ENCODE measurements at regions not wholly inside any gene's neighbourhood (a gene's known extent, or its start where the extent isn't known, plus 50 kb on each side); places are given as distances from the start of the nearest gene placed in this dataset.
A peak's percentile ranks its signal among the peaks of the same experiment; 100 is the strongest.

DNA sequence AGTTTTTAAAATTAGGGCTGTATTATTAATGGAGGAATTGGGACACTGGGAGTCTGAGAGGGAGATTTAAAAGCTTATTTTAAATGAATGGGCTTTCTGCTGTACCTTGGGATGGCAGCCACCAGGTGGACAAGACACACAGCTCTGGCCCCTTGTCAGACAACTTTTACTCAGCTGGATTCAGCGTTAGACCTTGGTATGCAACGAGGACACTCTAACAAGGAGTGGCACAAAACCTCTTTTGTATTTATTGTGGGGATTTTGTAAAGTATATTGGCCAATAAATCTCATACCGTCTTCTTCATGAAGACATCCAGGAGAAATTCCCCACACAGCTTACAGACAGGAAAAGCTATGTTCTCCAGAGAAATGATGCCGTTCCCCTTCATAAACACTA, 105.7 kb downstream of the LCA5 start:
- no peak for DNase-seq (ENCODE audit: extremely low read depth in 1 of 11, low read depth in 9 of 11, low spot score in 4 of 11)

DNA sequence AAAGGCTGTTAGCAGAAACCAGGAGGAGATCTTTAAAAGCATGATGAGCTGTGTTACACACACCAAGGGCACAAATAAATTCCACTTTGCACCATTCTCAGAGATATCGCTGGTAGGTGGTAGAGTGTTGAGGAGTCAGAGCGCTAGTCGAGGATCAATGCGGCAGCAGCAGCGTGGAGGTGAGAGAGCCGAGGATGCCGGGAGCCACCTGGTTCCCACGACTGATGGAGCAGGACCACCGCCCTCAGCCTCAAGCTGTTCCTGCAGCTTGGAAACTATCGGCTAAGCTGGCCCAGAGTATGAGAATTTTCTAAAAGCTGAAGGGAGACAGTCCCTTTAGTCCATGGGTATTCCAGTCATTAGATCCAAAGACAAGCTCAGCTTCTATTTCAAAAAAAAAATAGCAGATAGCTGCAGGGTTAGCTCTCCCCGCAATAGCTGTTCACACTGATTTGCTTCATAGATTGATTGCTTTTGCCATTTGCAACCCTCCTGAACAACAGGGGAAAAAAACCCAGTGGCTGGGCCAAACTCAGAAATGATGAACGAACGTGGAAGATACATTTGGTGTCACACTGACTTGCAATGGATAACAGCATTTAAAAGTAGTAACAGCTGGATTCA, 106.2 kb downstream of the LCA5 start:
- no peak for DNase-seq (ENCODE audit: extremely low read depth in 1 of 11, low read depth in 9 of 11, low spot score in 4 of 11)

DNA sequence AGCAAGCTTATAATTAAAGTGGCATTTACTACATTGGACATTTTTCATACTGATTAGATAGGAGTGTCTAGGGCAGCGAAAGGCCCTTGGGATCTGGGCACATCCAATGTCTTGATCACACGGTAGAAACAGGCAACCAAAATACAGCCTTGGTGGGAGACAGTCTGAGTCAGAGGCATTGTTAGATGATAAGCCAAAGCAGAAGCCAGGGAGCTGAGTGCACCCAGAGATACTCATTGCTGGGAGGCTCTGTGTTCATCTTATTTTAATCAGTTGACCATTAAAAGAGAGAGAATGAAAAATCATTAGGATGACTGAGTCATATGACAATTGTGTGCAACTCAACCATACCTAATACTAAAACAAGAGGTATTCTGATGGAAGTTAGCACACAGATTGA, 109.5 kb downstream of the LCA5 start:
- DNase-seq (ENCODE audit: extremely low read depth in 1 of 11, low read depth in 9 of 11, low spot score in 4 of 11) = no peak

DNA sequence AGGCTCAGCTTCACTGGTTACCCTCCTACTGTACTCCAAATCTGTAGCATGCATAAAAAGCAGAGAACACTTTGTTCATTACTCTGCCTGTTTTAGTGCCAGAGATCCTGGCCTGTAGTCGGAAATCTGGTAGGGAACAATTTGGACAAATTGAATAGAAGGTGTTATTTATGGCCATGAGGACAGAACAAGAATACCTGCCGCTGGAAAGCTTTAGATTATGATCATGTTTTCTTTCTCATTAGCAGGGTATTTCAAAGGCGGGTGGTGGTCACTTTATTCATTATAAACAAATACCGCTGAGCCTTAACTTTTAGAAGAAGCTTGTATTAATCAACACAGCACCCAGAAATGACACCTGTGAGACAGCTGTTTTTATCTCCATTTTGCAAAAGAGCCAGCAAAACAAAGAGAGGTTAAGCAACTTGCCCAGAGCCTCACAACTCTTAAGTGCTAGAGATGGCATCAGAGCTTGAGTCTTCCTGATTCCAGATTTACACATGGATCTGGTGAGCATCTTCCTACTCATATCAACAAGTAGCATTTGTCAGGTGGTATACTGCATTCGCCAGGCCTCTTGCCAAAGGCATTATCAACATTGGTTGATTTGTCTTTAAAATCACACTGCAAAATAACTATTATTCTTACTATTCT, 110.5 kb downstream of the LCA5 start:
- DNase-seq (ENCODE audit: extremely low read depth in 1 of 11, low read depth in 9 of 11, low spot score in 4 of 11) = no peak

DNA sequence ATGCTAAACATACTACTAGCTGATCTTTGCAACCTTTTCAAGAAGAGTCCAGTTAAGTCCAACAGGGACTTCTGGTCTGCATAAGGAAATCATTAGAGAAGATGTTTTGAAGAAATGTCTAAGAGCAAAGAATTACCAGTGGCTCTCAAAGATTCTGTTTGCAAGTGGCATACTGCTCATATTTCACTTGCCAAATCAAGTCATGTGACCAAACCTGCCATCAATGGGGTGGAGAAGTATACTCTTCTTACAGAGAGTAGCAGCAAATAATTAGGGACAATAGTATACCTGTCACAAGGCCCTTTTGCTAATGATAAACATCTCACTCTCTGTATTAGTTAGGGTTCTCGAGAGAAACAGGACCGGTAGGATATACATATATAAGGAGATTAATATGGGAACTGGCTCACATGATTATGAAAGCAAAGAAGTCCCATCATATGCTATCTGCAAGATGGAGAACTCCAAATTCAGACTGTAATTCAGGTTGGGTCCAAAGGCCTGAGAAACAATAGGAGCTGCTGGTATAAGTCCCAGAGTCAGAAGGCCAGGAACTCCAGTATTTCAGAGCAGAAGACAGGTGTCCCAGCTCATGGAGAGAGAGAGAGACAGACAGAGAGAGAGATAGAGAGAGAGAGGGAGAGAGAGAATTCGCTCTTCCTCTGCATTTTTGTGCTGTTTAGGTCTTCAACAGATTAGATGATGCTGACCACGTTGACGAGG, 111.5 kb downstream of the LCA5 start:
- DNase-seq (ENCODE audit: extremely low read depth in 1 of 11, low read depth in 9 of 11, low spot score in 4 of 11) = no peak

DNA sequence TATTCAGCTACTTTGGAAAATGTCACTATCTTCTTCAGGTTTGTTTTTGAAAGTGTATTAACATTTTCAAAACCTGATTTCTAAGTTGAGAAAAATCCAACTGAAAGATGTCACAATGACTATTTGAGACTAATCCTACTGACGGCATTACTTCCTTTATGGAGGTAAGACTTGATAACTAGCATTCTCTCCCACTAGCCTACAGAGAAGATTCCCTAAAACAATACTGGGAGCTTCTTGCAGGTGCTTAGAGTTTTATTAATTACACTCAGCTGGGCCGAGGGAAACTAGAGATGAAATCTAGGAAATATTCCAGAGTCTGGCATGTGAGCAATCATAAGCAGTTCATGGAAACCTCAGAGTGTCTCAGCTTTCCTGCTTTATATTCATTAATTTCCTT, 114.0 kb downstream of the LCA5 start:
- DNase-seq (ENCODE audit: extremely low read depth in 1 of 11, low read depth in 9 of 11, low spot score in 4 of 11) = no peak

DNA sequence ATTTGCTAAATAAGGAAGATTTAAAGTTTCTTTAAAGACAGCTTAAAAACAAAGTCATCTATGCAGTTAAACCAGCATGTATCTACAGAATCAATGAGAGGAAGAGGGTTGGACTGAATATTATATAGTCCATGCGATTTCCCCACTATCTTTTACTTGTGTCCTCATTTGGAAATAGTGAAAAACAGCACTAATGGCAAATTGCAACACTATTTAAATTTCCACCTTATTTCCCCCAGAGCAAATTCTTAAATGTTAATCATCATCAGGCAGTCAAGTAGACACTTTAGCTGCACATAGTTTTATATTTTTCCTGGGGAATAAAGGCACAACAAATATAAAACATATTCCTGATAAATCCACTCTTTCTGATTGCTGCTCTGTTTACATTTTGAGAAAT, 114.6 kb downstream of the LCA5 start:
- no peak for DNase-seq (ENCODE audit: extremely low read depth in 1 of 11, low read depth in 9 of 11, low spot score in 4 of 11)

DNA sequence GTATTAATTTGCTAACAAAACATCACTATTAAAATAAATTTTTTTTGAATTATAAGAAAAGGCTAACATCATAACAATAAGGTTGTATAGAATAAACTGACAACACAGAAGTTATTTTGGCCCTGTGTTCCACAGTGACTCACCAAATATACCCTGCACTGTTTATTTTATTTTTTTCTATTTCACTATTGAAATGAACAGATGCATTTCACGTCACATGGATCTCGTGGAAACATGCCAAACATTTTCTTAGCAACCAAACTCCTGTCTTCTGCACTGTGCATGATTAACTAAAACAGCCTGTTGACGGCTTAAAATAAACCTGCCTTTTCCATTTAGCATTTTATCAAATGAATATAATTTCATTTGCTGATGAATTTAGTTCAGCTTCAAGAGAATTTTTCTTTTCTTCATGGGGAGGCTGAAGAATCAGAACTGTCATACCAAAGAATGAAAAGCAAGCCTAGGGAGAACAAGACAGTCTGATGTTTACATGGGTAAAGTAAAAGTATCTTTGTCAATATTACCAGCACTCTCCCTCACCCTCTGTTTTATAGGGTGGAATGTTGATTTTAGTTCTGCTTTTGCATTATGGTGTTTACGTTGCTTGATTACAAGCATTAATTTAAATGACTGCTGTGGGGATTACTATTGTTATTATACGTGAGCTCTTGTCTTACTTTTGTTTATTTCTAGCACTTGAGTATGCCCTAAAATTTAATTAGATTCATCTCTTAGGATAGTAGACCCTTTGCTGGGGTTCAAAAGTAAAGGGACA, 115.3 kb downstream of the LCA5 start:
- DNase-seq (ENCODE audit: extremely low read depth in 1 of 11, low read depth in 9 of 11, low spot score in 4 of 11) = peak; percentile 62 to 89 (median 75)

DNA sequence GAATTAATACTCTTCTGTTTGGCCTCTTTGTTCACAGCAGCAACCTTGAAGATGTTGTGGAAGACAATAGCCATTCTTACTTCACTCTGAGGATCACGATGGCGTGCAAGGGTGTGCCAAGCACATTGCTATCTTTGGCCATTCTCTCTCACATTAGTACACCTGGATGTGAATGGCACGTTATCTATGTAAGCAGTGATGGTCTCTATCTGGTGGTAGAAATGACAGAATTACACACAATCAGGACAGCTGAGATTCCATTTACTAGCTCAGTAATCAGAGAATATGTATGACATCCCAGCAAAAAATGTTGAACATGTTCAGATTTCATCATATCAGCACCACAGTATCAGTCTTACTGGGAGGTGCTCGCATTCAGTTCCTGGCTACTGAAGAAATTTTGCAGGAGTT, 116.2 kb downstream of the LCA5 start:
- DNase-seq (ENCODE audit: extremely low read depth in 1 of 11, low read depth in 9 of 11, low spot score in 4 of 11) = no peak

DNA sequence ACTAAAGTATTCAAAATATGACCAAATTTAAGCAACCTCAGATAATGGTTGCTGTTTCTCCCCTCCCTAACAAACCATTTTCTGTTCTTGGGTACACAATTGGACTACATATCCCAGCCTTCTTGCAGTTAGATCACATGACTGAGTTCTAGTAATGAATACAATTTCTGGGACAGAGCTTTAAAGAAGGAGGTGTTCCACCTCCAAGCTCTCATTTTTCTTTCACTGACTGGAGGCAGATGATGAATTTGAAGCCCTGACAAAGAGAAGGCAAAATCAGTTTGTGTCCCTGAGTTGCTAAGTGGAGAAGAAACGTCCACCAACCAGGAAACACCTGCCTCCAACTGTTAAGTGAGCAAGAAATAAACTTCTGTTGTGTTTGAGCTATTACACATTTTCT, 117.2 kb downstream of the LCA5 start:
- DNase-seq (ENCODE audit: extremely low read depth in 1 of 11, low read depth in 9 of 11, low spot score in 4 of 11) = no peak

DNA sequence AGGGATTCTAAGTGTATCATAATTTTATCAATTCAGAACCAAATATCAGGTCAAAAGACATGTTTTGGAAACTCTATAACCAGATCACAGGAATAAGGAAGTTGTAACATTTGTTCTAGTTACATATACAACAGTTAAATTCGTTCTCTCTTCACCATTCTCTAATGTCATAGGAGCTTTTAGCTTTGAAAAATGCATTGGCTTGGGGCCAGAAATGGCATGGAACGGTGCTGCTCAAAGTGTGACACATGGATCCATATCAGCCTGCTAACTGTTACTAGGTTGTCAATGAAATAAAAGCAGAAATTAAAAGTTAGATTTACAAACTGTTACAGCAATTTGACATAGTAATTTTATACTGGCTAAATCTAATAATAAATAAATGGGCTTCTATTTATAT, 120.3 kb downstream of the LCA5 start:
- no peak for DNase-seq (ENCODE audit: extremely low read depth in 1 of 11, low read depth in 9 of 11, low spot score in 4 of 11)

DNA sequence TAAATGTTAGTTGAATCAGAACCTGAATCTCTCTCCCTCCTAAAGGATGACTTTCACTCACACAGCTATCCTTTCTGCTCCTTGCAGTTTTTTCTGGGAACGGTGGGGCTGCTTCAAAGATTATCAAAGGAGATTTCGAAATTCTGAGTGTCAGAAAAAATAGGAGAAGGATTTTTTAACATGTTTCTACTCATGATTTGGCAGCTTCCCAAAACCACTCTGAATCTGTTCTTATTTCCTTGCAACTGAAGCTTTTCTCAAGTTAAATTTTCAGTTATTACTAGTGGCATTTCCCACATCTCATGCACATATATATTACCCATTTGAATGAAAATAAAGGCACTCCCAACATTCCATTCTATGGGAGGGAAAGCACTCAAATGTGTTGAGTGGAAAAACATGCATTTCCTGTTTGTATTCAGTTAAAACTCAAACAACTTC, 123.6 kb downstream of the LCA5 start:
- peak in 1 of 11 donors; percentile 12 for DNase-seq (ENCODE audit: extremely low read depth in 1 of 11, low read depth in 9 of 11, low spot score in 4 of 11)

DNA sequence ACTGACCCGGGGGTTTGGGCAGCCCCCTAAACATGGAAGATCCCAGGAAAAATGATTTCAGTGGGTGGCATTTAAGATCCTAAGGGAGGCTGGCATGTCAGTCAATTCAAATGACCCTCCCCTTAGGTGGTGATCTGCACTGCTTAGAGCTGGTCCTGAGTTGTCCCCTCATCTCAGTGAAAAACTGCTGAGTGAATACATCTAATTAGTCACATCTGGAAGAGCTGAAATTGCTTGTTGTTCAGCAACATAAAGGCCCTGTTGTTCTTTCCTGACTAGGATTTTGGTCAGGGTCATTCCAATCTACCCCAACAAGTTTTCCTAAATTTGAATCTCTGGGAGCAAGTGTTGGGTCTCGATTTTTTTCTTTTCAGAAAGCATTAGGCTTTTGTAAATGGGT, 126.4 kb downstream of the LCA5 start:
- no peak for DNase-seq (ENCODE audit: extremely low read depth in 1 of 11, low read depth in 9 of 11, low spot score in 4 of 11)

DNA sequence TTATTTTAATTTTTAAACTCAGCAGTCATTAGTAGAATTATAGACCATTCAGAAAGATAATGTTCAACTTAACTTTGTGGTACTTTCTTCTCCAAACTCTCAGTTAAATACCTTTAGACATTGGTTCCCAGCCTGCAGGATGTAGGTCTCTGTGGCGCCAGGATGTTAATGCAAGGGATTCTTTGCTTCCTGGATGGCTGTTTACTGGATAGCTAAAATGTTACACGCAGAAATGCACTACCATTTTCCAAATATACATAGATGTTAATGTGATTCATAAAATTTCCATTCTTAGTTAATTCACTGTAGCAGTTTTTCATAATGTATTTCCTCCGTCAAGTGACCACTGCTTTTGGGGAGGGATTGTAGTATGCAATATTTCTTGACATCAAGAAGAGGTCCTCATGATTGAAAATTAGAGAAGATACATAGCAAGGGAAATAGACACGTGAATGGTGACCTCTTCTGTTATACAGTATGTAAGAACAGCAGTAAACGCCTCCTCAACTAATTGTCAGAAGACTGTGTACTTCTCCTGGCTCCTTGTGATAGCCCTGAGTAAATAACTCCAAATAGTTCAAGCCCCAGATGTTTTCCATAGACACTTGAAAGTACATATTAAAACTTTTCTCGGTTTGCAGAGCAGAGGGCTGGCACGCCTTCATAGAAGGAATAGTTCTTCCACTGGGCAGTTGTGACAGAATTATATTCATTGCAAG, 128.8 kb downstream of the LCA5 start:
- no peak for DNase-seq (ENCODE audit: extremely low read depth in 1 of 11, low read depth in 9 of 11, low spot score in 4 of 11)

DNA sequence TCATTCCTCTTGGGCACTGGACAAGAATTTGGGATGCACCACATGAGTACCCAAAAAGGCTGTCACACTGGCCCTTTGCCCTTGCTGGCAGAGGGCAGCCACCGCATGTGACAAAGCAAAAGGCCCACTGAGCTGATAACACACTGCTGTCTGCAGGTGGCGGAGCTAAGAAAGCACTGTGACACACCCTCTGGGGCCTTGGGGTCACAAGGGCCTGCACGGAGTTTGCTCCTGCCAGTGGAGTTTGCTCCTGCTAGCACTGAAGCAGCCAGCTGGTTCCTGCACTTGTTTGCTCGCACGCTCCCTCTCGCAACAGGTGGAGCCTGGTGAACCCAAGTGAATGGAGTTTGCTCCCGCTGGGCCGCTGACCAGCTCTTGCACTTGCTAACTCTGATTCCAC, 132.6 kb downstream of the LCA5 start:
- DNase-seq (ENCODE audit: extremely low read depth in 1 of 11, low read depth in 9 of 11, low spot score in 4 of 11) = no peak

DNA sequence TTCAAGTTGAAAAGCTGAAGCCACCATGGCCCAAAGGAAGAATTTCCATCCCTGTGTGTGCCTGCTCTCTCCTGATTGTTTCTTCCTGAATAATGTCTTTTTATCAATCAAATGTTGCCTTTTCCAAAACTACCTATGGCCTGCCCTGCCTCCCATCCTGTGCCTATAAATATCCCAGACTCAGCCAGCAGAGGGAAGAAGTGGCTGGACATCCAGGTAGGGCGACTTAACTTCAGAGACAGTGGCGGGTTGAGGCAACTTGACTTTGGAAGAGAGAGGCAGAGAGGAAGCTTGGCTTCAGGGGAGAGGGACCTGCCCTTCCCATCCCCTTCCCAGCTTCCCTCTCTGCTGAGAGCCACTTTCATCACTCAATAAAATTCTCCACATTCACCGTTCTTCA, 133.0 kb downstream of the LCA5 start:
- no peak for DNase-seq (ENCODE audit: extremely low read depth in 1 of 11, low read depth in 9 of 11, low spot score in 4 of 11)

DNA sequence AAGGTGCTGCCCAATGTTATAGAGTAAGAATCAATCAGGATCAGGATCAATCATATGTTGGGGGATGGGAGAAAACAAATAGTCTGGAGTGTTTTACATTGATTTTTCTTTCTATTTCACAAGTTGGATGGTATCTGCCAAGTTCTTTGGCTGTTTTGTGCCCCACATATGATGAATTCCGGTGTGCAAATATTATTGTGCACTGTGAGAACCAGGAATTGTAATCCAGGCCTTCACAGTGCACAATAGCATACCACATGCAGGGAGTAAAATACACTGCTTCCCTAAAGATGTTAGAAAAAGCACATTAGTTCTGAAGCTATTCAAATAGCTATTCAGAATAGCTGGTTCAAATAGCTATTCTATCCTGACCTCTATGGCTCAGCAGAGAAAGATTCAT, 133.7 kb downstream of the LCA5 start:
- no peak for DNase-seq (ENCODE audit: extremely low read depth in 1 of 11, low read depth in 9 of 11, low spot score in 4 of 11)

DNA sequence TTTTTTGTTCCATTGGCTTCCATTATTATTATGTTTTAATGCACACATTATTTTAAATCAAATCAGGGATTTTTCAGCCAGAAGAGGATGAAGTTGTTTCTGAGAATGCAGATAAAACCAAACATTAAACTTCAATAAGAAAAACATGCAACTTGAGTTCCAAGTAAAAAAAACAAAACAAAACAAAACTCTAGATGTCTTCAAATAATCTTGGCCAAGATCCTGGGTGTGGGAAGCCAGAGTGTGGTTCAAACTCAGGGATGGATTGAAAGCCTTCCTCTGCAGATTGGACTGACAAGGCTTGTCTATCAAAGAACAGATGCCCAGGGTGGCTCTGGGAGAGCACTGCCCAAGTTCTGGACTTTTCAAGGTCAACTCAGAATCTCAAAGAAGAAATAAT, 134.1 kb downstream of the LCA5 start:
- DNase-seq (ENCODE audit: extremely low read depth in 1 of 11, low read depth in 9 of 11, low spot score in 4 of 11) = no peak

DNA sequence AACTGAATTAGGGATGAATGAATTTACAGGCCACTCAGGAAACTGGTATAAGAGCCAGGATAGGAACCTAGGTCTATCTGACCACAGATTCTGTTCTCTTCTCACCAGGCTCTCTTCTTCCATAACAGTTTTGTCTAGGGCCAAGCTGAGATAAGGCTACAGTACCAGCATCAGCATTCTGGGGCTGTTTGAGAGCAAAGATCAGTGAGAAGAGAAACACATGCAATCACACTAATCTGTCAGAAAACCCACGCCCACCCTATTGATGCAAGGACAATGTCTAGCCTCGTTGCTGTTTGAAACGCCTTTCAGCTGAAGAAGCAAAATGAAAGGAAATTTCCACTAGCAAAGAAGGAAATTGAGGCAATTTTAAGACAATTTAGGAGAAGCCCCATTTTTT, 137.7 kb downstream of the LCA5 start:
- DNase-seq (ENCODE audit: extremely low read depth in 1 of 11, low read depth in 9 of 11, low spot score in 4 of 11) = no peak
